HCT116 (cell line): ENCODE measurements at regions not wholly inside any gene's neighbourhood (a gene's known extent, or its start where the extent isn't known, plus 50 kb on each side); places are given as distances from the start of the nearest gene placed in this dataset.

Source experiments
- ATAC-seq: fragments of 200-7000 bp; cut with Tn5 transposase; 2 replicates; pipeline ENCODE4 v1.9.1; 2020; ENCODE audit warnings: mild to moderate bottlenecking, moderate library complexity
- BruUV-seq: library from RNA; stranded (reverse); fragments of 400-500 nt; replicated peaks from 2 replicates; lab custom pipeline; 2021; lab: Mats Ljungman, UMichigan
- CTCF ChIA-PET: fragments of 300-600 bp; sonication (Branson Sonifier 250); formaldehyde crosslinking; loops from one replicate; lab custom pipeline; 2021; ENCODE audit warnings: antibody characterized with exemption; lab: Charles Lee
- POLR2A ChIA-PET: fragments of 300-600, 350-600 bp; sonication (Branson Sonifier 250); formaldehyde crosslinking; loops from one replicate; lab custom pipeline; 2021; ENCODE audit warnings: antibody characterized with exemption; lab: Charles Lee
- RAD21 ChIA-PET, 2 experiments: fragments of 300-600 bp; sonication (Branson Sonifier 250); formaldehyde crosslinking; loops; one replicate each; lab custom pipeline; 2023; ENCODE audit warnings: low total read pairs in 2 of 2; ENCODE audit not compliant: uncharacterized antibody in 2 of 2, unreplicated experiment in 2 of 2, low non-redundant PET in 1 of 2; lab: Charles Lee
- DNase-seq: peaks from one replicate; pipeline ENCODE4 v3.0.0-alpha.2; 2010; ENCODE audit warnings: low read depth, low spot score
- H2AFZ ChIP-seq: fragments of 200-600 bp; shearing (Covaris generic), sonication (generic); 2 replicates; pipeline ENCODE4 v1.6.1; 2017; ENCODE audit warnings: low read depth, mixed run types, mixed read lengths, antibody characterized with exemption, low read length; ENCODE audit not compliant: poor library complexity, severe bottlenecking
- H3K27ac ChIP-seq: 2 replicates; pipeline ENCODE4 v1.5.1; 2012; ENCODE audit warnings: low read depth, low read length
- H3K27me3 ChIP-seq: fragments of 200-600 bp; sonication (generic); 2 replicates; pipeline ENCODE4 v1.6.1; 2016; ENCODE audit warnings: mixed run types, low read length, mixed read lengths; ENCODE audit not compliant: insufficient read depth
- H3K36me3 ChIP-seq, 2 experiments: fragments of 200-500 bp in 1 of 2; fragments of 200-600 bp in 1 of 2; sonication (Bioruptor generic) in 1 of 2; sonication (generic) in 1 of 2; 2 replicates each; pipeline versions ENCODE4 v1.5.1 to v1.6.1; 2014 to 2016; ENCODE audit warnings: low read length in 2 of 2, inconsistent platforms in 1 of 2, mixed read lengths in 1 of 2, mixed run types in 1 of 2; ENCODE audit not compliant: insufficient read depth in 2 of 2, control insufficient read depth in 1 of 2
- H3K4me1 ChIP-seq, 2 experiments: fragments of 200-600 bp in 1 of 2; sonication (generic) in 1 of 2; 2 replicates each; pipeline versions ENCODE4 v1.5.1 to v1.6.1; 2012 to 2017; ENCODE audit warnings: low read length in 2 of 2, inconsistent platforms in 1 of 2, mild to moderate bottlenecking in 1 of 2, mixed read lengths in 1 of 2, mixed run types in 1 of 2, moderate library complexity in 1 of 2; ENCODE audit not compliant: insufficient read depth in 2 of 2, control insufficient read depth in 1 of 2
- H3K4me2 ChIP-seq: fragments of 200-600 bp; sonication (generic); 2 replicates; pipeline ENCODE4 v1.6.1; 2017; ENCODE audit warnings: mixed run types, low read length, mixed read lengths
- H3K4me3 ChIP-seq, 2 experiments: fragments of 200-600 bp in 1 of 2; sonication (generic) in 1 of 2; replicated peaks in 1 of 2; 2 replicates each; pipeline ENCODE4 v1.5.1; 2011 to 2016; ENCODE audit warnings: low read length in 2 of 2, control low read depth in 1 of 2, low read depth in 1 of 2, mild to moderate bottlenecking in 1 of 2, mixed read lengths in 1 of 2, mixed run types in 1 of 2
- H3K79me2 ChIP-seq: fragments of 200-600 bp; sonication (generic); 2 replicates; pipeline ENCODE4 v1.6.1; 2017; ENCODE audit warnings: mild to moderate bottlenecking, mixed run types, low read length, moderate library complexity, mixed read lengths; ENCODE audit not compliant: insufficient read depth
- H3K9ac ChIP-seq: fragments of 200-600 bp; sonication (generic); 2 replicates; pipeline ENCODE4 v1.6.1; 2016; ENCODE audit warnings: low read length, mixed read lengths
- H3K9me2 ChIP-seq: fragments of 200-600 bp; sonication (generic), shearing (Covaris generic); 2 replicates; pipeline ENCODE4 v1.6.1; 2017; ENCODE audit warnings: mixed run types, mild to moderate bottlenecking, moderate library complexity; ENCODE audit not compliant: insufficient read depth
- H3K9me3 ChIP-seq, 2 experiments: fragments of 200-500 bp in 1 of 2; fragments of 200-600 bp in 1 of 2; sonication (Bioruptor generic) in 1 of 2; sonication (generic) in 1 of 2; 2 replicates each; pipeline ENCODE4 v1.6.1; 2014 to 2017; ENCODE audit warnings: low read length in 2 of 2, mixed read lengths in 2 of 2, inconsistent platforms in 1 of 2, low read depth in 1 of 2, mild to moderate bottlenecking in 1 of 2, mixed run types in 1 of 2, moderate library complexity in 1 of 2; ENCODE audit not compliant: control insufficient read depth in 1 of 2, insufficient read depth in 1 of 2
- H4K20me1 ChIP-seq: fragments of 200-600 bp; sonication (generic), shearing (Covaris generic); 2 replicates; pipeline ENCODE4 v1.6.1; 2017; ENCODE audit warnings: mixed run types, mild to moderate bottlenecking, moderate library complexity; ENCODE audit not compliant: insufficient read depth
- ATF3 ChIP-seq: IDR thresholded peaks from 2 replicates; pipeline ENCODE4 v1.6.1; 2012
- CBX3 ChIP-seq: IDR thresholded peaks from 2 replicates; pipeline ENCODE4 v1.6.1; 2012; ENCODE audit warnings: low read depth
- CEBPB ChIP-seq: IDR thresholded peaks from 2 replicates; pipeline ENCODE4 v1.6.1; 2012; ENCODE audit warnings: low read depth
- EGR1 ChIP-seq: IDR thresholded peaks from 2 replicates; pipeline ENCODE4 v1.6.1; 2012; ENCODE audit warnings: low read depth
- EZH2 ChIP-seq: fragments of 200-600 bp; sonication (generic); IDR thresholded peaks from 2 replicates; pipeline ENCODE4 v1.6.1; 2017; ENCODE audit warnings: antibody characterized with exemption, mixed run types
- FOSL1 ChIP-seq: IDR thresholded peaks from 2 replicates; pipeline ENCODE4 v1.6.1; 2012; ENCODE audit warnings: low read depth
- JUND ChIP-seq: IDR thresholded peaks from 2 replicates; pipeline ENCODE4 v1.6.1; 2012
- MAX ChIP-seq: IDR thresholded peaks from 2 replicates; pipeline ENCODE4 v1.6.1; 2012
- POLR2A ChIP-seq: IDR thresholded peaks from 2 replicates; pipeline ENCODE4 v1.7.0; 2011; ENCODE audit warnings: borderline replicate concordance; ENCODE audit not compliant: insufficient read depth, insufficient read length; ENCODE audit errors: extremely low read depth
- POLR2AphosphoS5 ChIP-seq: IDR thresholded peaks from 2 replicates; pipeline ENCODE4 v1.6.1; 2011; ENCODE audit warnings: mild to moderate bottlenecking, low read depth, low read length, moderate library complexity
- RAD21 ChIP-seq: IDR thresholded peaks from 2 replicates; pipeline ENCODE4 v1.6.1; 2012; ENCODE audit warnings: low read depth, mild to moderate bottlenecking
- SIN3A ChIP-seq: IDR thresholded peaks from 2 replicates; pipeline ENCODE4 v1.6.1; 2012; ENCODE audit warnings: low read depth
- SP1 ChIP-seq: IDR thresholded peaks from 2 replicates; pipeline ENCODE4 v1.6.1; 2012; ENCODE audit warnings: low read depth
- SRF ChIP-seq: IDR thresholded peaks from 2 replicates; pipeline ENCODE4 v1.6.1; 2012; ENCODE audit warnings: low read depth
- YY1 ChIP-seq: IDR thresholded peaks from 2 replicates; pipeline ENCODE4 v1.6.1; 2011; ENCODE audit warnings: low read length, low read depth, moderate library complexity, mild to moderate bottlenecking; ENCODE audit not compliant: insufficient replicate concordance; ENCODE audit errors: extremely low read depth
- ZFX ChIP-seq: fragments of 450-650 bp; IDR thresholded peaks from 2 replicates; pipeline ENCODE4 v1.6.1; 2017
- ZNF274 ChIP-seq: fragments of 200-500 bp; sonication (Bioruptor generic); IDR thresholded peaks from 2 replicates; pipeline ENCODE4 v1.6.1; 2014; ENCODE audit warnings: mild to moderate bottlenecking, low read depth, low read length, inconsistent platforms
- intact Hi-C: fragments of 100-400 bp; cut with micrococcal nuclease; formaldehyde crosslinking; loops from 2 replicates; pipeline ENCODE4 v1.10.0; 2022
- TF ChIP-seq, protein P1 (sequence below): IDR thresholded peaks from 2 replicates; pipeline ENCODE4 v1.6.1; 2011; ENCODE audit warnings: mild to moderate bottlenecking, low read length, moderate library complexity; ENCODE audit not compliant: insufficient replicate concordance; ENCODE audit errors: extremely low read depth
- TF ChIP-seq, protein P2 (sequence below): IDR thresholded peaks from 2 replicates; pipeline ENCODE4 v1.6.1; 2012; ENCODE audit warnings: low read depth
- TF ChIP-seq, protein P3 (sequence below), 3 experiments: fragments of 200-600 bp in 1 of 3; sonication (generic) in 1 of 3; IDR thresholded peaks in 2 of 3; conservative IDR thresholded peaks in 1 of 3; 2 replicates each; pipeline ENCODE4 v1.5.1; 2012 to 2017; ENCODE audit warnings: low read depth in 2 of 3, low read length in 2 of 3, antibody characterized with exemption in 1 of 3, borderline replicate concordance in 1 of 3, control low read depth in 1 of 3, mild to moderate bottlenecking in 1 of 3, mixed read lengths in 1 of 3, mixed run types in 1 of 3, moderate library complexity in 1 of 3; ENCODE audit not compliant: insufficient read depth in 1 of 3

- Histone ChIP-seq H3K4me2 (no peak overlapping the region), H3K9me2 (no peaks in the 10 kb centered on the region), H3K36me3 (no peaks in the 10 kb centered on the region; a peak in 1 of 4 replicates), H3K4me3 (no peak overlapping the region), H2AFZ (peak overlapping the region; percentile 11), H3K79me2 (no peaks in the 10 kb centered on the region), H3K9ac (no peak overlapping the region), H4K20me1 (no peaks in the 10 kb centered on the region), H3K27ac (no peak overlapping the region), H3K27me3 (no peaks in the 10 kb centered on the region), H3K9me3 (peaks cover 0 to 7% of the 10 kb centered on the region in 2 experiments; a peak in 1 of 4 replicates), H3K4me1 (no peaks in the 10 kb centered on the region)
- ATAC-seq (no peak), DNase-seq (no peak)
- ChIA-PET POLR2A (no interaction called here), RAD21 (no interaction called here), CTCF (no interaction called here)
- intact Hi-C loops: no loop called here
- BruUV-seq: no TSS peak
- TF ChIP-seq SP1 (no peak), YY1 (no peak), FOSL1 (no peak), SRF (no peak), CBX3 (no peak), RAD21 (no peak), ZNF274 (no peak), POLR2A (no peak), SIN3A (no peak), EGR1 (no peak), CEBPB (no peak), JUND (no peak), POLR2AphosphoS5 (no peak), MAX (no peak), ZFX (no peak), ATF3 (no peak), EZH2 (no peak)
- TF ChIP-seq, protein P1, sequence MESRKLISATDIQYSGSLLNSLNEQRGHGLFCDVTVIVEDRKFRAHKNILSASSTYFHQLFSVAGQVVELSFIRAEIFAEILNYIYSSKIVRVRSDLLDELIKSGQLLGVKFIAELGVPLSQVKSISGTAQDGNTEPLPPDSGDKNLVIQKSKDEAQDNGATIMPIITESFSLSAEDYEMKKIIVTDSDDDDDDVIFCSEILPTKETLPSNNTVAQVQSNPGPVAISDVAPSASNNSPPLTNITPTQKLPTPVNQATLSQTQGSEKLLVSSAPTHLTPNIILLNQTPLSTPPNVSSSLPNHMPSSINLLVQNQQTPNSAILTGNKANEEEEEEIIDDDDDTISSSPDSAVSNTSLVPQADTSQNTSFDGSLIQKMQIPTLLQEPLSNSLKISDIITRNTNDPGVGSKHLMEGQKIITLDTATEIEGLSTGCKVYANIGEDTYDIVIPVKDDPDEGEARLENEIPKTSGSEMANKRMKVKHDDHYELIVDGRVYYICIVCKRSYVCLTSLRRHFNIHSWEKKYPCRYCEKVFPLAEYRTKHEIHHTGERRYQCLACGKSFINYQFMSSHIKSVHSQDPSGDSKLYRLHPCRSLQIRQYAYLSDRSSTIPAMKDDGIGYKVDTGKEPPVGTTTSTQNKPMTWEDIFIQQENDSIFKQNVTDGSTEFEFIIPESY: no peak
- TF ChIP-seq, protein P2, sequence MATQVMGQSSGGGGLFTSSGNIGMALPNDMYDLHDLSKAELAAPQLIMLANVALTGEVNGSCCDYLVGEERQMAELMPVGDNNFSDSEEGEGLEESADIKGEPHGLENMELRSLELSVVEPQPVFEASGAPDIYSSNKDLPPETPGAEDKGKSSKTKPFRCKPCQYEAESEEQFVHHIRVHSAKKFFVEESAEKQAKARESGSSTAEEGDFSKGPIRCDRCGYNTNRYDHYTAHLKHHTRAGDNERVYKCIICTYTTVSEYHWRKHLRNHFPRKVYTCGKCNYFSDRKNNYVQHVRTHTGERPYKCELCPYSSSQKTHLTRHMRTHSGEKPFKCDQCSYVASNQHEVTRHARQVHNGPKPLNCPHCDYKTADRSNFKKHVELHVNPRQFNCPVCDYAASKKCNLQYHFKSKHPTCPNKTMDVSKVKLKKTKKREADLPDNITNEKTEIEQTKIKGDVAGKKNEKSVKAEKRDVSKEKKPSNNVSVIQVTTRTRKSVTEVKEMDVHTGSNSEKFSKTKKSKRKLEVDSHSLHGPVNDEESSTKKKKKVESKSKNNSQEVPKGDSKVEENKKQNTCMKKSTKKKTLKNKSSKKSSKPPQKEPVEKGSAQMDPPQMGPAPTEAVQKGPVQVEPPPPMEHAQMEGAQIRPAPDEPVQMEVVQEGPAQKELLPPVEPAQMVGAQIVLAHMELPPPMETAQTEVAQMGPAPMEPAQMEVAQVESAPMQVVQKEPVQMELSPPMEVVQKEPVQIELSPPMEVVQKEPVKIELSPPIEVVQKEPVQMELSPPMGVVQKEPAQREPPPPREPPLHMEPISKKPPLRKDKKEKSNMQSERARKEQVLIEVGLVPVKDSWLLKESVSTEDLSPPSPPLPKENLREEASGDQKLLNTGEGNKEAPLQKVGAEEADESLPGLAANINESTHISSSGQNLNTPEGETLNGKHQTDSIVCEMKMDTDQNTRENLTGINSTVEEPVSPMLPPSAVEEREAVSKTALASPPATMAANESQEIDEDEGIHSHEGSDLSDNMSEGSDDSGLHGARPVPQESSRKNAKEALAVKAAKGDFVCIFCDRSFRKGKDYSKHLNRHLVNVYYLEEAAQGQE: no peak
- TF ChIP-seq, protein P3, sequence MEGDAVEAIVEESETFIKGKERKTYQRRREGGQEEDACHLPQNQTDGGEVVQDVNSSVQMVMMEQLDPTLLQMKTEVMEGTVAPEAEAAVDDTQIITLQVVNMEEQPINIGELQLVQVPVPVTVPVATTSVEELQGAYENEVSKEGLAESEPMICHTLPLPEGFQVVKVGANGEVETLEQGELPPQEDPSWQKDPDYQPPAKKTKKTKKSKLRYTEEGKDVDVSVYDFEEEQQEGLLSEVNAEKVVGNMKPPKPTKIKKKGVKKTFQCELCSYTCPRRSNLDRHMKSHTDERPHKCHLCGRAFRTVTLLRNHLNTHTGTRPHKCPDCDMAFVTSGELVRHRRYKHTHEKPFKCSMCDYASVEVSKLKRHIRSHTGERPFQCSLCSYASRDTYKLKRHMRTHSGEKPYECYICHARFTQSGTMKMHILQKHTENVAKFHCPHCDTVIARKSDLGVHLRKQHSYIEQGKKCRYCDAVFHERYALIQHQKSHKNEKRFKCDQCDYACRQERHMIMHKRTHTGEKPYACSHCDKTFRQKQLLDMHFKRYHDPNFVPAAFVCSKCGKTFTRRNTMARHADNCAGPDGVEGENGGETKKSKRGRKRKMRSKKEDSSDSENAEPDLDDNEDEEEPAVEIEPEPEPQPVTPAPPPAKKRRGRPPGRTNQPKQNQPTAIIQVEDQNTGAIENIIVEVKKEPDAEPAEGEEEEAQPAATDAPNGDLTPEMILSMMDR (IDR thresholded peaks at IDR 0.05 in 2 of 3, conservative IDR thresholded peaks at IDR 0.05 in 1 of 3; ENCODE audit: borderline replicate concordance in 1 of 3, insufficient read depth in 1 of 3, low read depth in 2 of 3, low read length in 2 of 3): no peak
Measured at GRCh38 chr7:73952266-73952665, 75.7 kb upstream of the ELN start.
